ENCODE measurements at regions not wholly inside any gene's neighbourhood (a gene's known extent, or its start where the extent isn't known, plus 50 kb on each side); places are given as distances from the start of the nearest gene placed in this dataset.
"Not testable (repeated sequence)": the region's sequence is repeated elsewhere in the genome, so short reads cannot be mapped to it uniquely, and the experiment has no call there.

GRCh38 chr2:67571785-67572718 is 174.9 kb downstream of the ETAA1 start:
- DNase-seq = no peak

GRCh38 chr2:67572721-67573435 is 175.7 kb downstream of the ETAA1 start:
- no peak for DNase-seq

- no peak for DNase-seq
Measured at GRCh38 chr2:67574230-67574629, 177.1 kb downstream of the ETAA1 start.

- DNase-seq = no peak
Measured at GRCh38 chr2:67576226-67576625, 179.1 kb downstream of the ETAA1 start.

GRCh38 chr2:67576991-67577390 is 179.9 kb downstream of the ETAA1 start:
- no peak for DNase-seq

- DNase-seq = no peak
Measured at GRCh38 chr2:67579216-67579615, 182.1 kb downstream of the ETAA1 start.

- no peak for DNase-seq
Measured at GRCh38 chr2:67579806-67580205, 182.7 kb downstream of the ETAA1 start.

GRCh38 chr2:67581751-67582150 is 184.6 kb downstream of the ETAA1 start:
- DNase-seq = no peak

- DNase-seq = no peak
Measured at GRCh38 chr2:67583185-67583584, 186.1 kb downstream of the ETAA1 start.

GRCh38 chr2:67585400-67585799 is 188.3 kb downstream of the ETAA1 start:
- DNase-seq = no peak

- not testable (repeated sequence) for DNase-seq
Measured at GRCh38 chr2:67589121-67589520, 192.0 kb downstream of the ETAA1 start.

GRCh38 chr2:67594522-67594921 is 197.4 kb downstream of the ETAA1 start:
- not testable (repeated sequence) for DNase-seq

- DNase-seq = no peak
Measured at GRCh38 chr2:67596871-67597270, 199.7 kb downstream of the ETAA1 start.

- no peak for DNase-seq
Measured at GRCh38 chr2:67599561-67599960, 202.4 kb downstream of the ETAA1 start.

- no peak for DNase-seq
Measured at GRCh38 chr2:67600222-67600871, 203.2 kb downstream of the ETAA1 start.

GRCh38 chr2:67600946-67601345 is 203.8 kb downstream of the ETAA1 start:
- DNase-seq = no peak

GRCh38 chr2:67604360-67604759 is 207.2 kb downstream of the ETAA1 start:
- no peak for DNase-seq

GRCh38 chr2:67612576-67613042 is 215.5 kb downstream of the ETAA1 start:
- DNase-seq = no peak

GRCh38 chr2:67613227-67613626 is 216.1 kb downstream of the ETAA1 start:
- no peak for DNase-seq

- DNase-seq = no peak
Measured at GRCh38 chr2:67614454-67614853, 217.3 kb downstream of the ETAA1 start.

- DNase-seq = no peak
Measured at GRCh38 chr2:67616749-67617148, 219.6 kb downstream of the ETAA1 start.

GRCh38 chr2:67619204-67619603 is 222.1 kb downstream of the ETAA1 start:
- no peak for DNase-seq

- not testable (repeated sequence) for DNase-seq
Measured at GRCh38 chr2:67623741-67624140, 226.6 kb downstream of the ETAA1 start.
